HL-60 (cell line): ENCODE measurements at regions not wholly inside any gene's neighbourhood (a gene's known extent, or its start where the extent isn't known, plus 50 kb on each side); places are given as distances from the start of the nearest gene placed in this dataset.

Experiments
- DNase-seq, 2 experiments: peaks; one replicate each; pipeline ENCODE4 v3.0.0-alpha.2; 2010 to 2020; ENCODE audit warnings: low read depth in 1 of 2, low spot score in 1 of 2
- H3K27ac ChIP-seq: fragments of 250-450 bp; sonication (Bioruptor Pico); replicated peaks from 2 replicates; pipeline ENCODE4 v1.5.1; 2020; ENCODE audit warnings: mild to moderate bottlenecking, moderate library complexity
- H3K27me3 ChIP-seq: fragments of 250-450 bp; sonication (Bioruptor Pico); 2 replicates; pipeline ENCODE4 v1.5.1; 2021; ENCODE audit warnings: mild to moderate bottlenecking, moderate library complexity; ENCODE audit not compliant: insufficient read depth, poor library complexity, severe bottlenecking
- H3K4me3 ChIP-seq: replicated peaks from 2 replicates; pipeline ENCODE4 v1.5.1; 2011; ENCODE audit warnings: mild to moderate bottlenecking, control low read depth, low read length; ENCODE audit not compliant: insufficient read depth
- GABPA ChIP-seq: IDR thresholded peaks from 2 replicates; pipeline ENCODE4 v1.6.1; 2012; ENCODE audit warnings: low read depth
- POLR2AphosphoS5 ChIP-seq: IDR thresholded peaks from 2 replicates; pipeline ENCODE4 v1.6.1; 2012; ENCODE audit warnings: low read depth
- SPI1 ChIP-seq: IDR thresholded peaks from 2 replicates; pipeline ENCODE4 v1.6.1; 2012; ENCODE audit warnings: low read depth, mild to moderate bottlenecking, borderline replicate concordance
- TF ChIP-seq, protein P1 (sequence below): IDR thresholded peaks from 2 replicates; pipeline ENCODE4 v1.6.1; 2012; ENCODE audit warnings: low read depth; ENCODE audit not compliant: insufficient replicate concordance
- TF ChIP-seq, protein P2 (sequence below): IDR thresholded peaks from one replicate; pipeline ENCODE4 v1.5.1; 2011; ENCODE audit warnings: low read length, control low read depth, inconsistent platforms; ENCODE audit not compliant: insufficient read depth

DNA sequence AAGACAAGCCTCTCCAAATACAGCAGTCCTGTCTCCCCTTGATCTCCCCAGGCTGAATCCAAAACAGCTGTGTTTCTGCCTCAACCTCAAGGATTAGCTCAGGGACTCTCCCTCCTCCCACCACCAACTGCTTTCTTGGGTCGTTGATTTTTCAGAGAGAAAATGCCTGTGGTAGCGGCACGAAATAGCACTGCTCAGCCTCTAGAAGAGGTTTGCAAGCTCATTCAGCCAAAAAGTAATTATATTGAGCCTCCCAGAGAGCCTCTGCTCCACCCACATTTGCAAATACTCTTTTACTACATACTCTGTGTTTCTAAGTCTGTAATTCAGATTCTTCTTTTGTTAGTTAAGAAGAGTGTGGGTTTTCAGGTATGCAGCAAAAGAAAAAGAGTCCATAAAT lies 396.4 kb upstream of the TNP1 start:
- Histone ChIP-seq H3K27me3 (no peaks in the 10 kb centered on the region), H3K4me3 (no peak overlapping the region), H3K27ac (no peak overlapping the region)
- DNase-seq: no peak
- no peak for TF ChIP-seq GABPA
- TF ChIP-seq, protein P1, sequence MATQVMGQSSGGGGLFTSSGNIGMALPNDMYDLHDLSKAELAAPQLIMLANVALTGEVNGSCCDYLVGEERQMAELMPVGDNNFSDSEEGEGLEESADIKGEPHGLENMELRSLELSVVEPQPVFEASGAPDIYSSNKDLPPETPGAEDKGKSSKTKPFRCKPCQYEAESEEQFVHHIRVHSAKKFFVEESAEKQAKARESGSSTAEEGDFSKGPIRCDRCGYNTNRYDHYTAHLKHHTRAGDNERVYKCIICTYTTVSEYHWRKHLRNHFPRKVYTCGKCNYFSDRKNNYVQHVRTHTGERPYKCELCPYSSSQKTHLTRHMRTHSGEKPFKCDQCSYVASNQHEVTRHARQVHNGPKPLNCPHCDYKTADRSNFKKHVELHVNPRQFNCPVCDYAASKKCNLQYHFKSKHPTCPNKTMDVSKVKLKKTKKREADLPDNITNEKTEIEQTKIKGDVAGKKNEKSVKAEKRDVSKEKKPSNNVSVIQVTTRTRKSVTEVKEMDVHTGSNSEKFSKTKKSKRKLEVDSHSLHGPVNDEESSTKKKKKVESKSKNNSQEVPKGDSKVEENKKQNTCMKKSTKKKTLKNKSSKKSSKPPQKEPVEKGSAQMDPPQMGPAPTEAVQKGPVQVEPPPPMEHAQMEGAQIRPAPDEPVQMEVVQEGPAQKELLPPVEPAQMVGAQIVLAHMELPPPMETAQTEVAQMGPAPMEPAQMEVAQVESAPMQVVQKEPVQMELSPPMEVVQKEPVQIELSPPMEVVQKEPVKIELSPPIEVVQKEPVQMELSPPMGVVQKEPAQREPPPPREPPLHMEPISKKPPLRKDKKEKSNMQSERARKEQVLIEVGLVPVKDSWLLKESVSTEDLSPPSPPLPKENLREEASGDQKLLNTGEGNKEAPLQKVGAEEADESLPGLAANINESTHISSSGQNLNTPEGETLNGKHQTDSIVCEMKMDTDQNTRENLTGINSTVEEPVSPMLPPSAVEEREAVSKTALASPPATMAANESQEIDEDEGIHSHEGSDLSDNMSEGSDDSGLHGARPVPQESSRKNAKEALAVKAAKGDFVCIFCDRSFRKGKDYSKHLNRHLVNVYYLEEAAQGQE: no peak

DNA sequence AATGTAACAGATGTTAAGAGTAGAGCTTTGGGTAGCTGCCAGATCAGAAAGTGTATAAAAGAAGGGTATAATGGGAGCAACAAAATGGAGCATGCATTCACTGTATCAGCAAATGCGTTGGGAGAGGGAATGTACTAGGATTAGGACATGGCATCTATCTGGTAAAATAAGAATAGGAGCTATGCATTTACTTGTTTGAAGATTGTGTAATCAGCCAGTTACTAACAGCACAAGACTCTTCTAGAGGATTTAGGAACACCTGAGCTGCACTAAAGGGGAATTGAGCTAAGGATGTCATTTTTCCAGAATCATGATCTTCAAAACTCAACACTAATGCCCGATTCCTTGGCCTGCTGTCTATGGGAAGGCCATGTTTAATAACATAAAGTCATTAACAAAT lies 394.2 kb upstream of the TNP1 start:
- Histone ChIP-seq H3K4me3 (no peak overlapping the region), H3K27ac (no peak overlapping the region), H3K27me3 (no peaks in the 10 kb centered on the region)
- no peak for DNase-seq
- no peak for TF ChIP-seq GABPA
- TF ChIP-seq, protein P2, sequence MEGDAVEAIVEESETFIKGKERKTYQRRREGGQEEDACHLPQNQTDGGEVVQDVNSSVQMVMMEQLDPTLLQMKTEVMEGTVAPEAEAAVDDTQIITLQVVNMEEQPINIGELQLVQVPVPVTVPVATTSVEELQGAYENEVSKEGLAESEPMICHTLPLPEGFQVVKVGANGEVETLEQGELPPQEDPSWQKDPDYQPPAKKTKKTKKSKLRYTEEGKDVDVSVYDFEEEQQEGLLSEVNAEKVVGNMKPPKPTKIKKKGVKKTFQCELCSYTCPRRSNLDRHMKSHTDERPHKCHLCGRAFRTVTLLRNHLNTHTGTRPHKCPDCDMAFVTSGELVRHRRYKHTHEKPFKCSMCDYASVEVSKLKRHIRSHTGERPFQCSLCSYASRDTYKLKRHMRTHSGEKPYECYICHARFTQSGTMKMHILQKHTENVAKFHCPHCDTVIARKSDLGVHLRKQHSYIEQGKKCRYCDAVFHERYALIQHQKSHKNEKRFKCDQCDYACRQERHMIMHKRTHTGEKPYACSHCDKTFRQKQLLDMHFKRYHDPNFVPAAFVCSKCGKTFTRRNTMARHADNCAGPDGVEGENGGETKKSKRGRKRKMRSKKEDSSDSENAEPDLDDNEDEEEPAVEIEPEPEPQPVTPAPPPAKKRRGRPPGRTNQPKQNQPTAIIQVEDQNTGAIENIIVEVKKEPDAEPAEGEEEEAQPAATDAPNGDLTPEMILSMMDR: no peak

DNA sequence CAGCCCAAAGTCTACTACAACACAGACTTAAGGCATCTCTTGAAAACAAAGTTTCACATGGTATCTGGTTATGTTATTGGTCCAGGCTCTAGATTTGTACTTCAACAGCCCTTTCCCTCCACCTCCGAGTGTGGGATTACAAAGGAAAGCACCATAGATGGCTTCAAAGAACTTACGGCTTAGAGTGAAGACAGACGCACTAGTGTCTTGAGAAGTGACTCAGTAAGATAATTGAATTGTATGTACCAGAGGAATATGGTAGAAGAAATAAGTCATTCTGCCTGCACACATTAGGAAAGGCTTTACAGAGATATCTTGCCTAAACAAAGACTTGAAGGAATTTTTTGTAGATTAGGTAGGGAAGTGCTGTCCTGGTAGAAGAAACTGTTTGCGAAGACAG lies 392.3 kb upstream of the TNP1 start:
- no peak overlapping the region for H3K27ac ChIP-seq
- DNase-seq: no peak
- TF ChIP-seq, protein P2: no peak

DNA sequence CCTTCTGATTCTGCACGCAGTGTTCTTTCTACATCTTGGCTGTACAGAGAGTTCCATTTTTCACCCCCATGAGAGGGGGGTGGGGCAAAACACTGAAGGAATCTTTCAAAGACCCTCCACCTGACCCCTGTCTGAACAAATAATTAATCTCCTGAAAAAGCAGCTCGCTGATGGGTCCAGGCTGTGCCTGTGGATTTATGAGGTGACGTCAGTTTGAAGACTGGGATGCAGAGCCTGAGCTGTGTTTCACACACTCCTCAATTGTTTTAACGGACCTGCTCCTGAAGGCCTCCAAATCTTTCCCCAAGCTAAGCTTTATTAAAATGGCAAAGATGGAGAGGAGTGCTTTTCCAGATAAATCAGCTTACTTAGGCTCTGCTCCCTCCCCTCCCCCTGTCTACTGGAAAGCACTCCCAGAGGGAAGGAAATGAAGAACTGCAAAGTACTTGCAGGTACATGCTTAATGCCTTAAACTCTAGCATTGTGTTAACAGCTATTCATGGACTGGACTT lies 390.2 kb upstream of the TNP1 start:
- Histone ChIP-seq H3K4me3 (no peak overlapping the region), H3K27ac (no peak overlapping the region), H3K27me3 (no peaks in the 10 kb centered on the region)
- TF ChIP-seq GABPA (no peak), POLR2AphosphoS5 (no peak), SPI1 (no peak)
- TF ChIP-seq, protein P2: no peak
- TF ChIP-seq, protein P1: no peak
- DNase-seq: no peak

More for the DNA sequence above, 392.3 kb upstream of the TNP1 start:
- Histone ChIP-seq H3K27me3 (no peaks in the 10 kb centered on the region), H3K4me3 (no peak overlapping the region)
